B cell (primary cell): ENCODE measurements at regions not wholly inside any gene's neighbourhood (a gene's known extent, or its start where the extent isn't known, plus 50 kb on each side); places are given as distances from the start of the nearest gene placed in this dataset.

Source experiments
- ATAC-seq: fragments of 200-7000 bp; cut with Tn5 transposase; one replicate; pipeline ENCODE4 v1.10.0; 2021; ENCODE audit warnings: low read depth, mild to moderate bottlenecking, moderate number of reproducible peaks, moderate library complexity
- CTCF ChIA-PET: fragments of 350-600 bp; sonication (Branson Sonifier 250); formaldehyde crosslinking; loops from one replicate; lab custom pipeline; 2021; ENCODE audit warnings: antibody characterized with exemption, inconsistent platforms; lab: Charles Lee
- POLR2A ChIA-PET: fragments of 350-600 bp; sonication (Branson Sonifier 250); formaldehyde crosslinking; loops from one replicate; lab custom pipeline; 2021; ENCODE audit warnings: antibody characterized with exemption; lab: Charles Lee
- DNase-seq: peaks from one replicate; pipeline ENCODE4 v3.0.0; 2013
- H2AFZ ChIP-seq: 2 replicates; pipeline ENCODE4 v1.6.1; 2012; ENCODE audit warnings: mild to moderate bottlenecking, low read depth, low read length; ENCODE audit not compliant: insufficient read depth, poor library complexity, severe bottlenecking
- H3K27ac ChIP-seq, 2 donors: 1 replicate in 1 of 2; 2 replicates in 1 of 2; pipeline ENCODE4 v1.5.1; 2012 to 2013; ENCODE audit warnings: low read length in 2 of 2, mild to moderate bottlenecking in 2 of 2, moderate library complexity in 1 of 2
- H3K27me3 ChIP-seq, 4 experiments: fragments of 200-600 bp in 1 of 4; sonication (generic) in 1 of 4; replicated peaks in 1 of 4; 1 replicate in 2 of 4; 2 replicates in 2 of 4; pipeline versions ENCODE4 v1.6.1 to v1.7.0; 2013 to 2016; ENCODE audit warnings: low read length in 3 of 4, mild to moderate bottlenecking in 2 of 4, mixed read lengths in 1 of 4, moderate library complexity in 1 of 4; ENCODE audit not compliant: insufficient read depth in 4 of 4, control insufficient read depth in 3 of 4; ENCODE audit errors: control extremely low read depth in 1 of 4
- H3K36me3 ChIP-seq, 2 experiments: replicated peaks in 1 of 2; 1 replicate in 1 of 2; 2 replicates in 1 of 2; pipeline versions ENCODE4 v1.6.1 to v1.7.1; 2013; ENCODE audit warnings: low read length in 1 of 2; ENCODE audit not compliant: insufficient read depth in 2 of 2, control insufficient read depth in 1 of 2; ENCODE audit errors: control extremely low read depth in 1 of 2, extremely low read depth in 1 of 2
- H3K4me1 ChIP-seq, 2 donors: fragments of 200-600 bp in 1 of 2; sonication (generic) in 1 of 2; 1 replicate in 1 of 2; 2 replicates in 1 of 2; pipeline versions ENCODE4 v1.5.1 to v1.6.1; 2013 to 2017; ENCODE audit warnings: low read length in 2 of 2; ENCODE audit not compliant: control insufficient read depth in 2 of 2, insufficient read depth in 2 of 2
- H3K4me2 ChIP-seq: replicated peaks from 2 replicates; pipeline ENCODE3; 2012; ENCODE audit warnings: mild to moderate bottlenecking, low read depth, low read length; ENCODE audit not compliant: poor library complexity, severe bottlenecking
- H3K4me3 ChIP-seq, 5 experiments: fragments of 200-600 bp in 1 of 5; sonication (generic) in 1 of 5; 1 replicate in 3 of 5; 2 replicates in 2 of 5; pipeline versions ENCODE4 v1.5.1 to v1.7.0; 2011 to 2016; ENCODE audit warnings: low read length in 4 of 5, mild to moderate bottlenecking in 4 of 5, low read depth in 2 of 5, control low read depth in 1 of 5, moderate library complexity in 1 of 5; ENCODE audit not compliant: insufficient read depth in 1 of 5; ENCODE audit errors: control extremely low read depth in 1 of 5, extremely low read depth in 1 of 5
- H3K79me2 ChIP-seq: fragments of 200-600 bp; sonication (generic); one replicate; pipeline ENCODE4 v1.6.0; 2016; ENCODE audit warnings: low read length; ENCODE audit not compliant: control insufficient read depth, insufficient read depth
- H3K9ac ChIP-seq: fragments of 200-600 bp; sonication (generic); 2 replicates; pipeline ENCODE4 v1.6.1; 2017; ENCODE audit warnings: mild to moderate bottlenecking, low read length, moderate library complexity
- H3K9me3 ChIP-seq, 3 donors: one replicate each; pipeline versions ENCODE4 v1.6.1 to v1.7.1; 2013; ENCODE audit warnings: low read length in 2 of 3; ENCODE audit not compliant: control insufficient read depth in 2 of 3, insufficient read depth in 1 of 3; ENCODE audit errors: control extremely low read depth in 1 of 3
- H4K20me1 ChIP-seq: 2 replicates; pipeline ENCODE4 v1.6.0; 2012; ENCODE audit warnings: mild to moderate bottlenecking, low read length; ENCODE audit not compliant: insufficient read depth, control insufficient read depth, poor library complexity, severe bottlenecking
- H3K27ac Mint-ChIP-seq: one replicate; pipeline ENCODE4 v1.8.0; 2021; ENCODE audit warnings: mixed read lengths
- H3K27me3 Mint-ChIP-seq: one replicate; pipeline ENCODE4 v1.8.0; 2021; ENCODE audit warnings: mixed read lengths
- H3K4me1 Mint-ChIP-seq: one replicate; pipeline ENCODE4 v1.8.0; 2021; ENCODE audit warnings: mixed read lengths
- H3K4me3 Mint-ChIP-seq: one replicate; pipeline ENCODE4 v1.8.0; 2021; ENCODE audit warnings: mixed read lengths
- H3K9me3 Mint-ChIP-seq: one replicate; pipeline ENCODE4 v1.8.0; 2022; ENCODE audit warnings: mixed read lengths; ENCODE audit not compliant: insufficient read depth
- EZH2 ChIP-seq: IDR thresholded peaks from 2 replicates; pipeline ENCODE4 v1.6.1; 2012; ENCODE audit warnings: borderline replicate concordance, low read depth, mild to moderate bottlenecking, moderate library complexity, low read length; ENCODE audit not compliant: insufficient read depth, poor library complexity, severe bottlenecking
- WGBS: methylation state at CpG from one replicate; pipeline ENCODE4 v1.1.5; 2013; ENCODE audit warnings: missing lambda C conversion rate; ENCODE audit not compliant: insufficient coverage; 5-methylcytosine and 5-hydroxymethylcytosine counted together
- intact Hi-C: fragments of 100-400 bp; cut with micrococcal nuclease; formaldehyde crosslinking; loops from one replicate; pipeline ENCODE4 v1.10.0; 2022
- TF ChIP-seq, protein P1 (sequence below): fragments of 200-600 bp; IDR thresholded peaks from one replicate; pipeline ENCODE4 v1.8.0; 2022; ENCODE audit warnings: antibody characterized with exemption, mild to moderate bottlenecking

DNA sequence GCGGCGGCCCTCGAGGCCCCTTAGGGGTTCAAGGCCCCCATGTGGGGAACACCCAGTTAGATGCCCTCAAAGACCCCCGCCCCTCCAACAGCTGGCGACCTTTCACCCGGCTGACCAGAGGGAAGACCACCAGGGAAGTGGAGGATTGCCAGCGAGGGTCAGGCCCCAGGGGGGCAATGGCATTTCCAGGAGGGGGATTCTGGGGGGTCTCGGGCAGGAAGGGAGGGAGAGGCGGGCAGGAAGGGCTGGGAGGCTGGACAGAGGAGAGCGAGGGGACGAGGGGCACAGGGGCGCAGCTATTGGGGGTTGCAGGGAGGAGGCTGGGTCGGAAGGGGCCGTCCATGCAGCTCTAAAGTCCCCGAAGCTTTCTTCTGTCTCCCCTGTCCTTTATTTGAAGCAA is 139.5 kb downstream of the C16orf95 start:
- H3K9me3 Mint-ChIP-seq, result no peaks in the 10 kb centered on the region
- Histone ChIP-seq H2AFZ (no peak overlapping the region), H3K27me3 (no peaks in the 10 kb centered on the region), H3K9me3 (no peaks in the 10 kb centered on the region), H3K79me2 (no peaks in the 10 kb centered on the region), H3K9ac (no peak overlapping the region), H4K20me1 (no peaks in the 10 kb centered on the region), H3K4me3 (no peak overlapping the region), H3K4me2 (no peak overlapping the region), H3K36me3 (no peaks in the 10 kb centered on the region), H3K4me1 (no peaks in the 10 kb centered on the region), H3K27ac (no peak overlapping the region)
- ChIA-PET CTCF (no interaction called here), POLR2A (no interaction called here)
- no peak overlapping the region for H3K4me3 Mint-ChIP-seq
- DNase-seq (no peak), ATAC-seq (no peak)
- no peaks in the 10 kb centered on the region for H3K4me1 Mint-ChIP-seq
- intact Hi-C loops, result no loop called here
- H3K27me3 Mint-ChIP-seq, result peaks cover 19% of the 10 kb centered on the region
- WGBS, result 87% methylated on average over 8 of the region's 15 CpGs
- no peak overlapping the region for H3K27ac Mint-ChIP-seq
- no peak for TF ChIP-seq EZH2
- TF ChIP-seq, protein P1, sequence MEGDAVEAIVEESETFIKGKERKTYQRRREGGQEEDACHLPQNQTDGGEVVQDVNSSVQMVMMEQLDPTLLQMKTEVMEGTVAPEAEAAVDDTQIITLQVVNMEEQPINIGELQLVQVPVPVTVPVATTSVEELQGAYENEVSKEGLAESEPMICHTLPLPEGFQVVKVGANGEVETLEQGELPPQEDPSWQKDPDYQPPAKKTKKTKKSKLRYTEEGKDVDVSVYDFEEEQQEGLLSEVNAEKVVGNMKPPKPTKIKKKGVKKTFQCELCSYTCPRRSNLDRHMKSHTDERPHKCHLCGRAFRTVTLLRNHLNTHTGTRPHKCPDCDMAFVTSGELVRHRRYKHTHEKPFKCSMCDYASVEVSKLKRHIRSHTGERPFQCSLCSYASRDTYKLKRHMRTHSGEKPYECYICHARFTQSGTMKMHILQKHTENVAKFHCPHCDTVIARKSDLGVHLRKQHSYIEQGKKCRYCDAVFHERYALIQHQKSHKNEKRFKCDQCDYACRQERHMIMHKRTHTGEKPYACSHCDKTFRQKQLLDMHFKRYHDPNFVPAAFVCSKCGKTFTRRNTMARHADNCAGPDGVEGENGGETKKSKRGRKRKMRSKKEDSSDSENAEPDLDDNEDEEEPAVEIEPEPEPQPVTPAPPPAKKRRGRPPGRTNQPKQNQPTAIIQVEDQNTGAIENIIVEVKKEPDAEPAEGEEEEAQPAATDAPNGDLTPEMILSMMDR, result no peak

DNA sequence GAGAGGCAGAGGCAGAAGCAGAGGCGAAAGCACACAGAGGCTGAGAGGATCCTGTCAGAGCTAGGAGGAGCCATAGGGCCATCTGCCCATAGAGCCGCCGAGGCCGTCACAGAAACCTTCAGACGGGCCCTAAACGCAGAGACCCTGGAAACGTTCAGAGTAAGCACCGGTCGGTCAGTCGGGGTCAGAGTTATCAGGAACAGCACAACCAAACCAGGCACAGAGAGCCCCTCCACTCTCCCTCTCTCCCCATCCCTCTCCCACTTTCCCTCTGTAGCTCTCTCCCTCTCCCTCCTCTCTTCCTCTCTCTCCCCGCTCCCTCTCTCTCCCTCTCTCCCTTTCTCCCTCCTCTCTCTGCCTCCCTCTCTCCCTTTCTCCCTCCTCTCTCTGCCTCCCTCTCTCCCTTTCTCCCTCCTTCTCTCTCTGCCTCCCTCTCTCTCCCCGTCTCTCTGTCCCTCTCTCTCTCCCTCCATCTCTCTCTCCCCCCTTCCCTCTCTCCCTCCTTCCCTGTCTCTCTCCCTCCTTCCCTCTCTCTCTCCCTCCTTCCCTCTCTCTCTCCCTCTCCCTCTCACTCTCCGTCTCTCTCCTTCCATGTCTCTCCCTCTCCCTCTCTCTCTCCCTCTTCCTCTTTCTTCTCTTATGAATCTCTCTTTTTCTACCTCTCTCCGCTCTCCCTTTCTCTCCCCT is 138.9 kb downstream of the C16orf95 start:
- no peak overlapping the region for H3K9ac ChIP-seq
- no peaks in the 10 kb centered on the region for H3K79me2 ChIP-seq
- Mint-ChIP-seq H3K4me1 (no peaks in the 10 kb centered on the region), H3K27me3 (peaks cover 19% of the 10 kb centered on the region), H3K4me3 (no peak overlapping the region), H3K9me3 (no peaks in the 10 kb centered on the region), H3K27ac (no peak overlapping the region)
- H3K4me3 ChIP-seq, result no peak overlapping the region
- H2AFZ ChIP-seq, result no peak overlapping the region
- TF ChIP-seq, protein P1, result no peak
- TF ChIP-seq EZH2, result no peak
- intact Hi-C loops, result no loop called here
- 67% methylated on average over 11 of the region's 14 CpGs for whole genome bisulfite sequencing
- H3K9me3 ChIP-seq, result no peaks in the 10 kb centered on the region
- DNase-seq (no peak), ATAC-seq (no peak)
- H3K4me2 ChIP-seq, result no peak overlapping the region
- H3K27ac ChIP-seq, result no peak overlapping the region
- no peaks in the 10 kb centered on the region for H3K4me1 ChIP-seq
- H4K20me1 ChIP-seq, result no peaks in the 10 kb centered on the region
- ChIA-PET POLR2A (no interaction called here), CTCF (no interaction called here)
- H3K27me3 ChIP-seq, result no peaks in the 10 kb centered on the region
- H3K36me3 ChIP-seq, result no peaks in the 10 kb centered on the region
